MM.1S (cell line): ENCODE measurements at regions not wholly inside any gene's neighbourhood (a gene's known extent, or its start where the extent isn't known, plus 50 kb on each side); places are given as distances from the start of the nearest gene placed in this dataset.

Source experiments
- EZH2 ChIP-seq: fragments of 300-600 bp; sonication (generic); optimal IDR thresholded peaks from 2 replicates; pipeline ENCODE3; 2017; ENCODE audit warnings: low read depth, mild to moderate bottlenecking, antibody characterized with exemption, low read length, mixed read lengths
- EZH2phosphoT487 ChIP-seq: fragments of 300-600 bp; sonication (generic); IDR thresholded peaks from 2 replicates; pipeline ENCODE4 v1.6.1; 2018; ENCODE audit warnings: antibody characterized with exemption, low read length
- TF ChIP-seq, protein P1 (sequence below): fragments of 300-600 bp; sonication (generic); IDR thresholded peaks from 2 replicates; pipeline ENCODE4 v1.5.1; 2016; ENCODE audit warnings: antibody characterized with exemption, low read length, mixed read lengths

DNA sequence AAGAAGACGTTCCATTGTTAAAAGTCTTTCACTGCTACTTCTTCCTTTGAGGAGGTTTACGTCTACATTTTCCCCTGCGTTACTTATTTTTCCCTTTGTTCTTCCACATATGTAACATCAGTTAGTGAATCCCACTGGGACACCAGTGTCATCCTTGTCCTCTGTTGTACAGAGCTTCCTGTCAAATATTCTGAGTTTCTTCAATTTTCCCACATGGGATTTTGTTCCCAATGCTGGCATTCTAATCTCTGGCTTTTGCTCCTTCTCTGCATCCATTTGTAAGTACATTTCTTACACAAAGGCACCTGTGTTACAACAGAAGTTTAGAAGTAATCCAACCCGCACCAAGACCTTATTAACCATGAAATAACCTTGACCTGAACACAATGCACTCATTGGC, 627.4 kb upstream of the PFKP start:
- TF ChIP-seq, protein P1, sequence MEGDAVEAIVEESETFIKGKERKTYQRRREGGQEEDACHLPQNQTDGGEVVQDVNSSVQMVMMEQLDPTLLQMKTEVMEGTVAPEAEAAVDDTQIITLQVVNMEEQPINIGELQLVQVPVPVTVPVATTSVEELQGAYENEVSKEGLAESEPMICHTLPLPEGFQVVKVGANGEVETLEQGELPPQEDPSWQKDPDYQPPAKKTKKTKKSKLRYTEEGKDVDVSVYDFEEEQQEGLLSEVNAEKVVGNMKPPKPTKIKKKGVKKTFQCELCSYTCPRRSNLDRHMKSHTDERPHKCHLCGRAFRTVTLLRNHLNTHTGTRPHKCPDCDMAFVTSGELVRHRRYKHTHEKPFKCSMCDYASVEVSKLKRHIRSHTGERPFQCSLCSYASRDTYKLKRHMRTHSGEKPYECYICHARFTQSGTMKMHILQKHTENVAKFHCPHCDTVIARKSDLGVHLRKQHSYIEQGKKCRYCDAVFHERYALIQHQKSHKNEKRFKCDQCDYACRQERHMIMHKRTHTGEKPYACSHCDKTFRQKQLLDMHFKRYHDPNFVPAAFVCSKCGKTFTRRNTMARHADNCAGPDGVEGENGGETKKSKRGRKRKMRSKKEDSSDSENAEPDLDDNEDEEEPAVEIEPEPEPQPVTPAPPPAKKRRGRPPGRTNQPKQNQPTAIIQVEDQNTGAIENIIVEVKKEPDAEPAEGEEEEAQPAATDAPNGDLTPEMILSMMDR, result no peak
- no peak for TF ChIP-seq EZH2
- TF ChIP-seq EZH2phosphoT487, result no peak
